ENCODE measurements at regions not wholly inside any gene's neighbourhood (a gene's known extent, or its start where the extent isn't known, plus 50 kb on each side); places are given as distances from the start of the nearest gene placed in this dataset.

DNA sequence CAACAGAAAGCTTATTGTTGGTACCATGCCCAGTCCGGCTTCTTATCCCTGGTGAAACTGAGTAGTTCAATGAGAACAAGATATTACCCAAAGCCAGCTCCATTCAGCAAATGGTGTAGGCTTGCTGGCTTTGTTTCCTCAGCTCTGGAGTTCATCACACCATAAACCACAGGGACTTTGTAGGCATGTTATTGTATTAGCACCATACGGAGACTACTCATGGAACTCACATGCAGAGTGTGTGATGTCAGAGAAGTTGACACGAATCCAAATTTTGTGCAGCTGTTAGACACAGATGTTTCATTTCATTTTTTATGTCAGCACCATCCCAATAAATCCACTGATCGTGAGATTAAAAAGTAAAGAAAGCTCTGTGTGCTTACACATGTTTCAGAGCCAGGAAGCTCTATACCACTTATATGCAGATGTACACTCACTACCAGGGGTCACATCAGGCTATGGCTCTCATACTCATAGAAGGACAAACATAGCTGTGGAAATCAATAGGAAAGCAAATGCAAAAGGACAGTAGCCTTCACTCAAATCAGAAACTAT, 63.4 kb upstream of the LEKR1 start:
- Histone ChIP-seq H3K36me3 (ENCODE audit: insufficient read depth, low read length, poor library complexity, severe bottlenecking) (no peaks in the 10 kb centered on the region), H3K27ac (ENCODE audit: low read depth, low read length, poor library complexity, severe bottlenecking) (peak overlapping the region; percentile 75), H3K4me3 (ENCODE audit: low read depth, low read length, poor library complexity, severe bottlenecking) (no peak overlapping the region), H3K9me3 (ENCODE audit: low read depth, low read length, poor library complexity, severe bottlenecking) (no peaks in the 10 kb centered on the region), H3K27me3 (replicated peaks; ENCODE audit: insufficient read depth, low read depth, low read length, poor library complexity) (no peaks in the 10 kb centered on the region), H3K4me1 (ENCODE audit: insufficient read depth, low read length, poor library complexity, severe bottlenecking) (peaks cover 50% of the 10 kb centered on the region)
- DNase-seq (ENCODE audit: low spot score) = peak; percentile 72
- intact Hi-C loops (cut with micrococcal nuclease; ENCODE audit: unreplicated experiment) = no loop called here
- BruUV-seq (replicated peaks) = no TSS peak
- CTCF ChIA-PET = interaction anchor here (0.7 kb wide), 1 partner anchor 30 kb away, joined by 3 read pairs; no protein-coding TSS in a partner anchor
- no peak for TF ChIP-seq EZH2 (IDR thresholded peaks at IDR 0.05; ENCODE audit: borderline replicate concordance, low read depth, low read length, poor library complexity, severe bottlenecking)
- TF ChIP-seq, protein P1, sequence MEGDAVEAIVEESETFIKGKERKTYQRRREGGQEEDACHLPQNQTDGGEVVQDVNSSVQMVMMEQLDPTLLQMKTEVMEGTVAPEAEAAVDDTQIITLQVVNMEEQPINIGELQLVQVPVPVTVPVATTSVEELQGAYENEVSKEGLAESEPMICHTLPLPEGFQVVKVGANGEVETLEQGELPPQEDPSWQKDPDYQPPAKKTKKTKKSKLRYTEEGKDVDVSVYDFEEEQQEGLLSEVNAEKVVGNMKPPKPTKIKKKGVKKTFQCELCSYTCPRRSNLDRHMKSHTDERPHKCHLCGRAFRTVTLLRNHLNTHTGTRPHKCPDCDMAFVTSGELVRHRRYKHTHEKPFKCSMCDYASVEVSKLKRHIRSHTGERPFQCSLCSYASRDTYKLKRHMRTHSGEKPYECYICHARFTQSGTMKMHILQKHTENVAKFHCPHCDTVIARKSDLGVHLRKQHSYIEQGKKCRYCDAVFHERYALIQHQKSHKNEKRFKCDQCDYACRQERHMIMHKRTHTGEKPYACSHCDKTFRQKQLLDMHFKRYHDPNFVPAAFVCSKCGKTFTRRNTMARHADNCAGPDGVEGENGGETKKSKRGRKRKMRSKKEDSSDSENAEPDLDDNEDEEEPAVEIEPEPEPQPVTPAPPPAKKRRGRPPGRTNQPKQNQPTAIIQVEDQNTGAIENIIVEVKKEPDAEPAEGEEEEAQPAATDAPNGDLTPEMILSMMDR (conservative IDR thresholded peaks at IDR 0.05; ENCODE audit: low read depth, low read length) = no peak
- POLR2A ChIA-PET (ENCODE audit: low non-redundant PET) = interaction anchor here (0.6 kb wide), 1 partner anchor 12 kb away, joined by 4 read pairs; no protein-coding TSS in a partner anchor

DNA sequence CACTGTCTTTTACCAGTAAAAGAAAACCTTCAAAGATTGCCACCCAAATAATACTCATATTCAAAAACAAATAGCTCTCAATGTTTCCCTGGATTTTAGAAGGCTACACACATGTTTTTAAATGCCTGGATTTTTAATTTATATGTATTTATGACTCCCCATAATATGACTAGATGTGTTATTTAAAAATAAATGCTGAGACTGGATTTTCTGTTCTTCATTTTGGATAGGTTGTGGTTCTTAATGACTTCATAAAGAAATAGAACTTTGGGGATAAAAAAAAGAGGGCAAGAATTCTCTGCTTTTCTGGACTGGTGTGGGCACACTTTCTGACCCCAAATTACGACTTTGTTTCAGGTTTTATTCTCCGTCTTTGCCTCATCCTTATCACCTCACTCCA, 62.8 kb upstream of the LEKR1 start:
- no peaks in the 10 kb centered on the region for H3K9me3 ChIP-seq (ENCODE audit: low read depth, low read length, poor library complexity, severe bottlenecking)
- intact Hi-C loops (cut with micrococcal nuclease; ENCODE audit: unreplicated experiment) = no loop called here
- peak overlapping the region; percentile 75 for H3K27ac ChIP-seq (ENCODE audit: low read depth, low read length, poor library complexity, severe bottlenecking)
- POLR2A ChIA-PET (ENCODE audit: low non-redundant PET) = no interaction called here
- no peaks in the 10 kb centered on the region for H3K27me3 ChIP-seq (replicated peaks; ENCODE audit: insufficient read depth, low read depth, low read length, poor library complexity)
- TF ChIP-seq, protein P1 (conservative IDR thresholded peaks at IDR 0.05; ENCODE audit: low read depth, low read length) = no peak
- TF ChIP-seq EZH2 (IDR thresholded peaks at IDR 0.05; ENCODE audit: borderline replicate concordance, low read depth, low read length, poor library complexity, severe bottlenecking) = no peak
- no peak for DNase-seq (ENCODE audit: low spot score)
- H3K36me3 ChIP-seq (ENCODE audit: insufficient read depth, low read length, poor library complexity, severe bottlenecking) = no peaks in the 10 kb centered on the region
- BruUV-seq (replicated peaks) = no TSS peak
- CTCF ChIA-PET = interaction anchor here (0.7 kb wide), 1 partner anchor 30 kb away, joined by 3 read pairs; no protein-coding TSS in a partner anchor
- peaks cover 50% of the 10 kb centered on the region for H3K4me1 ChIP-seq (ENCODE audit: insufficient read depth, low read length, poor library complexity, severe bottlenecking)
- no peak overlapping the region for H3K4me3 ChIP-seq (ENCODE audit: low read depth, low read length, poor library complexity, severe bottlenecking)

DNA sequence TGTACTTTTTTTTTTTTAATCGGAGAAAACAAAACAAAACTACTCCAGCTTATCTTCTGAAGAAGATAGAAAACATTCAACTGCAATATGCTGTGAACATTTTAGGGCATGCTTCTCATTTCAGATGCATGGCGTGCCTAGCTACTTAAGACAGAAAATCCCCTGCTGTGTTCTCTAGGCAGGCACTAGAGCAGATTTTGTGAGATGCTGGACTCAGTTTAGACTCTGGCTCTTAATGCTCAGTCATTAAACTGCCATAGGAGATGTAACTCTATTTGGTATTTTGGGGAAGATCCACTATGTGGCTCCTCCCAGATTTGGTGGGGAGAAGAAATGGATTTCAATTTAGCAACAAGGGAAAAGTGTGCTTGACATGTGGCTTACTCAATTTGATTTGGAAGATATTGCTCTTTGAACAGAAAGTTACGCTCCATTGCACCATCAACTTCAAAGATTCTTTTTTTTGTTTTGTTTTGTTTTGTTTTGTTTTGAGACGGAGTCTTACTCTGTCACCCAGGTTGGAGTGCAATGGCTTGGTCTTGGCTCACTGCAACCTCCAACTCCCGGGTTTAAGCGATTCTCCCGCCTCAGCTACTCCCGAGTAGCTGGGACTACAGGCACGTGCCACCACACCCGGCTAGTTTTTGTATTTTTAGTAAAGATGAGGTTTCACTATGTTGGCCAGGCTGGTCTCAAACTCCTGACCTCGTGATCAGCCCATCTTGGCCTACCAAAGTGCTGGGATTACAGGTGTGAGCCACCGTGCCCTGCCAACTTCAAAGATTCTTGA, 62.0 kb upstream of the LEKR1 start:
- BruUV-seq (replicated peaks) = no TSS peak
- H3K36me3 ChIP-seq (ENCODE audit: insufficient read depth, low read length, poor library complexity, severe bottlenecking) = no peaks in the 10 kb centered on the region
- ChIA-PET POLR2A (ENCODE audit: low non-redundant PET) (no interaction called here), CTCF (interaction anchor here (0.6 kb wide), 1 partner anchor 90 kb away, joined by 3 read pairs; no protein-coding TSS in a partner anchor)
- peak; percentile 62 for DNase-seq (ENCODE audit: low spot score)
- H3K27ac ChIP-seq (ENCODE audit: low read depth, low read length, poor library complexity, severe bottlenecking) = peak overlapping the region; percentile 75
- intact Hi-C loops (cut with micrococcal nuclease; ENCODE audit: unreplicated experiment) = no loop called here
- no peak overlapping the region for H3K4me3 ChIP-seq (ENCODE audit: low read depth, low read length, poor library complexity, severe bottlenecking)
- H3K27me3 ChIP-seq (replicated peaks; ENCODE audit: insufficient read depth, low read depth, low read length, poor library complexity) = no peaks in the 10 kb centered on the region
- TF ChIP-seq EZH2 (IDR thresholded peaks at IDR 0.05; ENCODE audit: borderline replicate concordance, low read depth, low read length, poor library complexity, severe bottlenecking) = no peak
- TF ChIP-seq, protein P1 (conservative IDR thresholded peaks at IDR 0.05; ENCODE audit: low read depth, low read length) = no peak
- no peaks in the 10 kb centered on the region for H3K9me3 ChIP-seq (ENCODE audit: low read depth, low read length, poor library complexity, severe bottlenecking)
- peaks cover 50% of the 10 kb centered on the region for H3K4me1 ChIP-seq (ENCODE audit: insufficient read depth, low read length, poor library complexity, severe bottlenecking)
